Gastroesophageal sphincter (tissue), 4 donors: ENCODE measurements at regions not wholly inside any gene's neighbourhood (a gene's known extent, or its start where the extent isn't known, plus 50 kb on each side); places are given as distances from the start of the nearest gene placed in this dataset.
"Not testable (repeated sequence)": the region's sequence is repeated elsewhere in the genome, so short reads cannot be mapped to it uniquely, and the experiment has no call there.

Experiments used
- ATAC-seq: fragments of 150-250 bp; one replicate; pipeline ENCODE4 v1.9.1; 2016; ENCODE audit warnings: mild to moderate bottlenecking, moderate library complexity
- H3K27ac ChIP-seq, 4 donors: fragments of 200-600 bp; sonication (generic) in 3 of 4; 1 replicate in 3 of 4; 2 replicates in 1 of 4; pipeline ENCODE4 v1.5.1; 2016 to 2019
- H3K27me3 ChIP-seq: fragments of 200-600 bp; sonication (generic); one replicate; pipeline ENCODE4 v1.5.1; 2019
- H3K36me3 ChIP-seq, 2 donors: fragments of 200-600 bp; sonication (generic); one replicate each; pipeline ENCODE4 v1.5.1; 2019; ENCODE audit warnings: control low read depth in 1 of 2
- H3K4me1 ChIP-seq, 3 donors: fragments of 200-600 bp; sonication (generic); 1 replicate in 2 of 3; 2 replicates in 1 of 3; pipeline ENCODE4 v1.5.1; 2016 to 2019; ENCODE audit warnings: control low read depth in 2 of 3
- H3K4me3 ChIP-seq, 2 donors: fragments of 200-600 bp; sonication (generic); one replicate each; pipeline ENCODE4 v1.5.1; 2019; ENCODE audit warnings: mild to moderate bottlenecking in 1 of 2, moderate library complexity in 1 of 2
- H3K9me3 ChIP-seq, 3 donors: fragments of 200-600 bp; sonication (generic); one replicate each; pipeline ENCODE4 v1.5.1; 2017 to 2019; ENCODE audit warnings: control low read depth in 2 of 3
- CTCF ChIP-seq, 4 experiments: fragments of 200-600 bp in 2 of 4; fragments of 450-650 bp in 2 of 4; sonication (generic) in 1 of 4; IDR thresholded peaks; one replicate each; pipeline ENCODE4 v1.5.1; 2017 to 2019; ENCODE audit warnings: antibody characterized with exemption in 4 of 4, mild to moderate bottlenecking in 2 of 4, moderate library complexity in 2 of 4
- EP300 ChIP-seq: sonication (generic); formaldehyde crosslinking; IDR thresholded peaks from one replicate; pipeline ENCODE4 v1.6.1; 2017; ENCODE audit warnings: antibody characterized with exemption, mild to moderate bottlenecking
- POLR2A ChIP-seq, 2 donors: fragments of 450-650 bp; IDR thresholded peaks; one replicate each; pipeline ENCODE4 v1.6.1; 2017; ENCODE audit warnings: antibody characterized with exemption in 2 of 2, mild to moderate bottlenecking in 2 of 2, moderate library complexity in 1 of 2
- POLR2AphosphoS5 ChIP-seq: sonication (generic); formaldehyde crosslinking; IDR thresholded peaks from one replicate; pipeline ENCODE4 v1.6.1; 2017; ENCODE audit warnings: antibody characterized with exemption
- WGBS, 2 donors: methylation state at CpG; one replicate each; pipeline ENCODE4 v1.1.5; 2018; ENCODE audit warnings: low coverage in 1 of 2; 5-methylcytosine and 5-hydroxymethylcytosine counted together

- Histone ChIP-seq H3K27me3 (no peaks in the 10 kb centered on the region), H3K9me3 (no peaks in the 10 kb centered on the region), H3K27ac (no peak overlapping the region), H3K4me3 (no peak overlapping the region), H3K36me3 (no peaks in the 10 kb centered on the region), H3K4me1 (no peaks in the 10 kb centered on the region)
- WGBS, 2 donors, result 67 to 73% methylated on average over 2 to 5 of the region's 5 CpGs
- ATAC-seq, result no peak
- TF ChIP-seq POLR2AphosphoS5, result no peak
- no peak for TF ChIP-seq POLR2A (IDR thresholded peaks at IDR 0.05)
- no peak for TF ChIP-seq EP300
- no peak for TF ChIP-seq CTCF (IDR thresholded peaks at IDR 0.05)
Observed at GRCh38 chr2:176879426-176879995, 333.1 kb upstream of the HNRNPA3 start.

GRCh38 chr2:176882045-176882444 lies 330.5 kb upstream of the HNRNPA3 start:
- not testable (repeated sequence) for H3K4me3 ChIP-seq, H3K9me3 ChIP-seq, H3K27me3 ChIP-seq, H3K27ac ChIP-seq, ATAC-seq, H3K36me3 ChIP-seq, H3K4me1 ChIP-seq
- WGBS, 2 donors, result 67 to 79% methylated on average over 1 of the region's 1 CpG

- peaks cover 5% of the 10 kb centered on the region for H3K27me3 ChIP-seq
- no peak overlapping the region for H3K27ac ChIP-seq
- H3K4me3 ChIP-seq, result no peak overlapping the region
- H3K9me3 ChIP-seq, result no peaks in the 10 kb centered on the region
- H3K4me1 ChIP-seq, result no peaks in the 10 kb centered on the region
- TF ChIP-seq CTCF (IDR thresholded peaks at IDR 0.05) (no peak), POLR2A (IDR thresholded peaks at IDR 0.05) (no peak), EP300 (no peak)
- no peaks in the 10 kb centered on the region for H3K36me3 ChIP-seq
- ATAC-seq, result no peak
- WGBS, 2 donors, result 30 to 31% methylated on average over 3 of the region's 3 CpGs
Observed at GRCh38 chr2:176885001-176885643, 327.5 kb upstream of the HNRNPA3 start.

- Histone ChIP-seq H3K9me3 (no peaks in the 10 kb centered on the region), H3K4me3 (no peak overlapping the region), H3K27ac (no peak overlapping the region), H3K36me3 (no peaks in the 10 kb centered on the region), H3K27me3 (peaks cover 5% of the 10 kb centered on the region), H3K4me1 (no peaks in the 10 kb centered on the region)
- no peak for ATAC-seq
- WGBS, 2 donors, result 66 to 83% methylated on average over 2 of the region's 2 CpGs
- TF ChIP-seq CTCF (IDR thresholded peaks at IDR 0.05), result no peak
- TF ChIP-seq EP300, result no peak
- no peak for TF ChIP-seq POLR2AphosphoS5
- TF ChIP-seq POLR2A (IDR thresholded peaks at IDR 0.05), result no peak
Observed at GRCh38 chr2:176885661-176886060, 326.9 kb upstream of the HNRNPA3 start.

GRCh38 chr2:176891105-176891504 lies 321.5 kb upstream of the HNRNPA3 start:
- H3K27ac ChIP-seq, result no peak overlapping the region
- WGBS, 2 donors, result 22 to 30% methylated on average over 4 of the region's 4 CpGs
- H3K4me3 ChIP-seq, result no peak overlapping the region
- peak; percentile 34 for ATAC-seq
- no peaks in the 10 kb centered on the region for H3K36me3 ChIP-seq
- no peak for TF ChIP-seq CTCF (IDR thresholded peaks at IDR 0.05)
- TF ChIP-seq POLR2AphosphoS5, result no peak
- no peak for TF ChIP-seq POLR2A (IDR thresholded peaks at IDR 0.05)
- no peak for TF ChIP-seq EP300
- peaks cover 8% of the 10 kb centered on the region for H3K27me3 ChIP-seq
- no peaks in the 10 kb centered on the region for H3K4me1 ChIP-seq
- H3K9me3 ChIP-seq, result no peaks in the 10 kb centered on the region
